ENCODE measurements at regions not wholly inside any gene's neighbourhood (a gene's known extent, or its start where the extent isn't known, plus 50 kb on each side); places are given as distances from the start of the nearest gene placed in this dataset.

GRCh38 chr2:47235132-47235531 lies 58.8 kb upstream of the CALM2 start:
- TF ChIP-seq CTCF (IDR thresholded peaks at IDR 0.05): no peak
- H3K36me3 ChIP-seq: no peaks in the 10 kb centered on the region
- ATAC-seq (ENCODE audit: insufficient number of reproducible peaks, low FRiP score, low read depth) (no peak), DNase-seq (ENCODE audit: low spot score) (no peak)
- no peaks in the 10 kb centered on the region for H3K27me3 ChIP-seq (replicated peaks; ENCODE audit: insufficient read depth)
- no peak overlapping the region for H3K27ac ChIP-seq
- H3K4me1 ChIP-seq (ENCODE audit: control insufficient read depth in 1 of 2, low read depth in 2 of 2): peaks cover 4 to 24% of the 10 kb centered on the region in 2 donors
- H3K9me3 ChIP-seq: no peaks in the 10 kb centered on the region
- no peak overlapping the region for H3K4me3 ChIP-seq

GRCh38 chr2:47234456-47234855 lies 58.1 kb upstream of the CALM2 start:
- Histone ChIP-seq H3K27me3 (replicated peaks; ENCODE audit: insufficient read depth) (no peaks in the 10 kb centered on the region), H3K27ac (no peak overlapping the region), H3K9me3 (no peaks in the 10 kb centered on the region), H3K4me1 (ENCODE audit: control insufficient read depth in 1 of 2, low read depth in 2 of 2) (peaks cover 4 to 24% of the 10 kb centered on the region in 2 donors), H3K36me3 (no peaks in the 10 kb centered on the region), H3K4me3 (no peak overlapping the region)
- ATAC-seq (ENCODE audit: insufficient number of reproducible peaks, low FRiP score, low read depth): no peak
- DNase-seq (ENCODE audit: low spot score): no peak
- TF ChIP-seq CTCF (IDR thresholded peaks at IDR 0.05): no peak

GRCh38 chr2:47232738-47233415 lies 56.6 kb upstream of the CALM2 start:
- Histone ChIP-seq H3K4me1 (ENCODE audit: control insufficient read depth in 1 of 2, low read depth in 2 of 2) (peaks cover 4 to 21% of the 10 kb centered on the region in 2 donors), H3K27me3 (replicated peaks; ENCODE audit: insufficient read depth) (no peaks in the 10 kb centered on the region), H3K27ac (no peak overlapping the region), H3K4me3 (no peak overlapping the region), H3K36me3 (no peaks in the 10 kb centered on the region), H3K9me3 (no peaks in the 10 kb centered on the region)
- TF ChIP-seq CTCF (IDR thresholded peaks at IDR 0.05): no peak
- ATAC-seq (ENCODE audit: insufficient number of reproducible peaks, low FRiP score, low read depth) (no peak), DNase-seq (ENCODE audit: low spot score) (no peak)

GRCh38 chr2:47230418-47230817 lies 54.1 kb upstream of the CALM2 start:
- no peak for TF ChIP-seq CTCF (IDR thresholded peaks at IDR 0.05)
- DNase-seq (ENCODE audit: low spot score) (peak; percentile 54), ATAC-seq (ENCODE audit: insufficient number of reproducible peaks, low FRiP score, low read depth) (peak; percentile 92)
- H3K36me3 ChIP-seq: no peaks in the 10 kb centered on the region
- peak overlapping the region; percentile 20 for H3K4me3 ChIP-seq
- peak overlapping the region; percentile 75 to 86 for H3K27ac ChIP-seq
- H3K9me3 ChIP-seq: no peaks in the 10 kb centered on the region
- H3K27me3 ChIP-seq (replicated peaks; ENCODE audit: insufficient read depth): no peaks in the 10 kb centered on the region
- peaks cover 4 to 16% of the 10 kb centered on the region in 2 donors for H3K4me1 ChIP-seq (ENCODE audit: control insufficient read depth in 1 of 2, low read depth in 2 of 2)

- peaks cover 7 to 24% of the 10 kb centered on the region in 2 donors for H3K4me1 ChIP-seq (ENCODE audit: control insufficient read depth in 1 of 2, low read depth in 2 of 2)
- ATAC-seq (ENCODE audit: insufficient number of reproducible peaks, low FRiP score, low read depth): no peak
- H3K27ac ChIP-seq: no peak overlapping the region
Observed at GRCh38 chr2:47227532-47228279, 51.4 kb upstream of the CALM2 start.

More at GRCh38 chr2:47227532-47228279, 51.4 kb upstream of the CALM2 start:
- no peak overlapping the region for H3K4me3 ChIP-seq
- H3K27me3 ChIP-seq (replicated peaks; ENCODE audit: insufficient read depth): no peaks in the 10 kb centered on the region
- DNase-seq (ENCODE audit: low spot score): no peak
- no peak for TF ChIP-seq CTCF (IDR thresholded peaks at IDR 0.05)
- H3K36me3 ChIP-seq: no peaks in the 10 kb centered on the region
- no peaks in the 10 kb centered on the region for H3K9me3 ChIP-seq
